ENCODE measurements at regions not wholly inside any gene's neighbourhood (a gene's known extent, or its start where the extent isn't known, plus 50 kb on each side); places are given as distances from the start of the nearest gene placed in this dataset.

DNA sequence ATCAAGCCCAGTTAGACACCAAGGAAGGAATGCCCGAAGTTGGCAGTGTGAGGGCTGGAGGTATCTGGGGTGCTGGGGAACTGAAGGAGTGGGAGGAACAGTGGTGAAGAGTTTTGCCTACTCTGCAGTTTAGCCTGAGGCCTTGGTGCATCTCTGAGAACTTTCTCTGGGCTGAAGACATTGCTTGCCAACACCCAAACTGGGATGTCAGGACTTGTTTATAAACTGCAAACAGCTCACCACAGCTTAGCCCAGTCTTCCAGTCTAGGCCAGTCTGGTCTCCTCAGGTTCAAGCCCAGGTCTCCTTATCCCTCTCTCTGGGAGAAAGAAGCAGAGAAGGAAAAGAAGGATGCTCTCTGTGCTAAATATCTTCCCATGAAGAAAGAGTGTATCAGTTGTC, 68.0 kb upstream of the BOC start:
- Histone ChIP-seq H3K27ac (ENCODE audit: low read depth, low read length, poor library complexity, severe bottlenecking) (no peak overlapping the region), H3K36me3 (ENCODE audit: insufficient read depth, low read length) (no peaks in the 10 kb centered on the region), H3K4me2 (ENCODE audit: low read length) (no peak overlapping the region), H3K79me2 (ENCODE audit: insufficient read depth, low read depth, low read length) (no peaks in the 10 kb centered on the region), H2AFZ (ENCODE audit: low read length) (no peak overlapping the region), H4K20me1 (ENCODE audit: insufficient read depth, low read length) (no peaks in the 10 kb centered on the region), H3K4me1 (ENCODE audit: insufficient read depth, low read length, poor library complexity, severe bottlenecking) (no peaks in the 10 kb centered on the region), H3K9me2 (ENCODE audit: insufficient read depth, low read length) (no peaks in the 10 kb centered on the region), H3K9me3 (ENCODE audit: low read length) (no peaks in the 10 kb centered on the region), H3K4me3 (ENCODE audit: low read depth, low read length, poor library complexity, severe bottlenecking) (no peak overlapping the region)
- no peak for DNase-seq (ENCODE audit: low spot score)
- no TSS peak for BruUV-seq (replicated peaks)
- TF ChIP-seq CTCF (conservative IDR thresholded peaks at IDR 0.05; ENCODE audit: low read length) = no peak
- TF ChIP-seq EZH2phosphoT487 (IDR thresholded peaks at IDR 0.05; ENCODE audit: borderline replicate concordance, low read depth, low read length) = no peak
- ChIA-PET CTCF (ENCODE audit: unreplicated experiment) (no interaction called here), POLR2A (no interaction called here)
- intact Hi-C loops (cut with micrococcal nuclease; ENCODE audit: unreplicated experiment) = no loop called here

- Histone ChIP-seq H3K4me3 (ENCODE audit: low read depth, low read length, poor library complexity, severe bottlenecking) (no peak overlapping the region), H3K4me1 (ENCODE audit: insufficient read depth, low read length, poor library complexity, severe bottlenecking) (no peaks in the 10 kb centered on the region), H3K36me3 (ENCODE audit: insufficient read depth, low read length) (no peaks in the 10 kb centered on the region), H3K79me2 (ENCODE audit: insufficient read depth, low read depth, low read length) (no peaks in the 10 kb centered on the region), H3K4me2 (ENCODE audit: low read length) (no peak overlapping the region), H4K20me1 (ENCODE audit: insufficient read depth, low read length) (no peaks in the 10 kb centered on the region), H3K27ac (ENCODE audit: low read depth, low read length, poor library complexity, severe bottlenecking) (no peak overlapping the region), H3K9me3 (ENCODE audit: low read length) (no peaks in the 10 kb centered on the region), H3K9me2 (ENCODE audit: insufficient read depth, low read length) (no peaks in the 10 kb centered on the region), H2AFZ (ENCODE audit: low read length) (no peak overlapping the region)
- ChIA-PET POLR2A (no interaction called here), CTCF (ENCODE audit: unreplicated experiment) (no interaction called here)
- TF ChIP-seq CTCF (conservative IDR thresholded peaks at IDR 0.05; ENCODE audit: low read length) = no peak
- no peak for TF ChIP-seq EZH2phosphoT487 (IDR thresholded peaks at IDR 0.05; ENCODE audit: borderline replicate concordance, low read depth, low read length)
- DNase-seq (ENCODE audit: low spot score) = no peak
- intact Hi-C loops (cut with micrococcal nuclease; ENCODE audit: unreplicated experiment) = no loop called here
- no TSS peak for BruUV-seq (replicated peaks)
These were observed 63.6 kb upstream of the BOC start for GRCh38 chr3:113147681-113148261.

DNA sequence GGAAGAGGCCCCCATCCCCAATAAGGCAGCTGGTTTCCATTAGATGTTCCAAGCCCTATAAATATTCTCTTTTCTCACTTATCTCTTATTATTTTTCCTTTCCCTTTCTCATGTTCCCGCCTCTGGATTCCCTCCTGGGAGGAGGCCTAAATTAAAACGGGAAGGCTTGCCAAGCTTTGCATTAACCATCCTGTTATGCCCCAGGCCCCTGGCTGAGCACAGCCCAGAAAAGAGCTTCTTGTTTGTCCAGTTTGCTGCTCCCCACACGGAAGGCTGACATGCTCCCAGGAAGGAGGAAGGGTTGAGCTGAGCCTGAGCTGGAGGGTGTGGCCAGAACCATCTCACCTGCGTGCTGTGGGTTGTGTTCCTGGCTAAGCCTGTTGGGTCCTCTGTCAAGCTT, 63.1 kb upstream of the BOC start:
- Histone ChIP-seq H3K36me3 (ENCODE audit: insufficient read depth, low read length) (no peaks in the 10 kb centered on the region), H2AFZ (ENCODE audit: low read length) (no peak overlapping the region), H3K4me2 (ENCODE audit: low read length) (no peak overlapping the region), H3K9me3 (ENCODE audit: low read length) (no peaks in the 10 kb centered on the region), H3K9me2 (ENCODE audit: insufficient read depth, low read length) (no peaks in the 10 kb centered on the region), H3K79me2 (ENCODE audit: insufficient read depth, low read depth, low read length) (no peaks in the 10 kb centered on the region), H3K4me1 (ENCODE audit: insufficient read depth, low read length, poor library complexity, severe bottlenecking) (no peaks in the 10 kb centered on the region), H3K27ac (ENCODE audit: low read depth, low read length, poor library complexity, severe bottlenecking) (no peak overlapping the region), H3K4me3 (ENCODE audit: low read depth, low read length, poor library complexity, severe bottlenecking) (no peak overlapping the region), H4K20me1 (ENCODE audit: insufficient read depth, low read length) (no peaks in the 10 kb centered on the region)
- TF ChIP-seq CTCF (conservative IDR thresholded peaks at IDR 0.05; ENCODE audit: low read length) = no peak
- no peak for TF ChIP-seq EZH2phosphoT487 (IDR thresholded peaks at IDR 0.05; ENCODE audit: borderline replicate concordance, low read depth, low read length)
- intact Hi-C loops (cut with micrococcal nuclease; ENCODE audit: unreplicated experiment) = no loop called here
- no TSS peak for BruUV-seq (replicated peaks)
- no peak for DNase-seq (ENCODE audit: low spot score)
- CTCF ChIA-PET (ENCODE audit: unreplicated experiment) = no interaction called here
- POLR2A ChIA-PET = interaction anchor here (0.7 kb wide), 1 partner anchor 1728 kb away, joined by 3 read pairs; no protein-coding TSS in a partner anchor
